ENCODE measurements at regions not wholly inside any gene's neighbourhood (a gene's known extent, or its start where the extent isn't known, plus 50 kb on each side); places are given as distances from the start of the nearest gene placed in this dataset.

- peak in 1 of 2 donors; percentile 27 for DNase-seq
- no peak for ATAC-seq
- intact Hi-C loops (cut with DNase I) = no loop called here
- 87 to 98% (median 96%) methylated on average over 16 of the region's 16 CpGs for WGBS, 3 donors
- TF ChIP-seq CTCF (IDR thresholded peaks at IDR 0.05) = no peak
- H3K27me3 ChIP-seq (ENCODE audit: insufficient read depth in 3 of 3, low read length in 2 of 3) = no peaks in the 10 kb centered on the region
- H3K9me3 ChIP-seq = no peaks in the 10 kb centered on the region
- no peak overlapping the region for H3K27ac ChIP-seq
- no peak overlapping the region for H3K4me3 ChIP-seq
- H3K4me1 ChIP-seq = no peaks in the 10 kb centered on the region
- no peaks in the 10 kb centered on the region for H3K36me3 ChIP-seq (ENCODE audit: insufficient read depth in 1 of 2, low read depth in 1 of 2)
These were observed 58.6 kb upstream of the HS6ST1 start for GRCh38 chr2:128377071-128377910.

- ATAC-seq = peak in 1 of 4 donors; percentile 2
- DNase-seq = peak in 1 of 2 donors; percentile 38
- TF ChIP-seq CTCF (IDR thresholded peaks at IDR 0.05) = no peak
- 86 to 93% (median 87%) methylated on average over 16 of the region's 16 CpGs for WGBS, 3 donors
- H3K27me3 ChIP-seq (ENCODE audit: insufficient read depth in 3 of 3, low read length in 2 of 3) = no peaks in the 10 kb centered on the region
- H3K36me3 ChIP-seq (ENCODE audit: insufficient read depth in 1 of 2, low read depth in 1 of 2) = no peaks in the 10 kb centered on the region
- H3K27ac ChIP-seq = no peak overlapping the region
- H3K4me1 ChIP-seq = no peaks in the 10 kb centered on the region
- no peaks in the 10 kb centered on the region for H3K9me3 ChIP-seq
- intact Hi-C loops (cut with DNase I) = no loop called here
- H3K4me3 ChIP-seq = no peak overlapping the region
These were observed 59.8 kb upstream of the HS6ST1 start for GRCh38 chr2:128378231-128379020.

- DNase-seq (no peak), ATAC-seq (peak in 1 of 4 donors; percentile 42)
- TF ChIP-seq CTCF (IDR thresholded peaks at IDR 0.05) = no peak
- Histone ChIP-seq H3K36me3 (ENCODE audit: insufficient read depth in 1 of 2, low read depth in 1 of 2) (no peaks in the 10 kb centered on the region), H3K27me3 (ENCODE audit: insufficient read depth in 3 of 3, low read length in 2 of 3) (no peaks in the 10 kb centered on the region), H3K4me3 (no peak overlapping the region), H3K4me1 (no peaks in the 10 kb centered on the region), H3K9me3 (no peaks in the 10 kb centered on the region), H3K27ac (no peak overlapping the region)
- 56 to 60% (median 57%) methylated on average over 22 of the region's 22 CpGs for WGBS, 3 donors
- intact Hi-C loops (cut with DNase I) = no loop called here
These were observed 60.6 kb upstream of the HS6ST1 start for GRCh38 chr2:128379021-128380015.

- Histone ChIP-seq H3K4me1 (no peaks in the 10 kb centered on the region), H3K36me3 (ENCODE audit: insufficient read depth in 1 of 2, low read depth in 1 of 2) (no peaks in the 10 kb centered on the region), H3K9me3 (no peaks in the 10 kb centered on the region), H3K27me3 (ENCODE audit: insufficient read depth in 3 of 3, low read length in 2 of 3) (peaks cover 0 to 1% (median 0%) of the 10 kb centered on the region in 3 donors), H3K4me3 (no peak overlapping the region), H3K27ac (no peak overlapping the region)
- no peak for DNase-seq
- 90 to 92% (median 92%) methylated on average over 26 to 27 of the region's 27 CpGs for WGBS, 3 donors
- intact Hi-C loops (cut with DNase I) = no loop called here
- no peak for ATAC-seq
- no peak for TF ChIP-seq CTCF (IDR thresholded peaks at IDR 0.05)
These were observed 61.6 kb upstream of the HS6ST1 start for GRCh38 chr2:128380061-128380889.

All from psoas muscle (tissue), 7 donors.